SIG-M5 treated with dmso at 0.1 percent for 504 hours (cell line): ENCODE measurements at regions not wholly inside any gene's neighbourhood (a gene's known extent, or its start where the extent isn't known, plus 50 kb on each side); places are given as distances from the start of the nearest gene placed in this dataset.
"Not testable (repeated sequence)": the region's sequence is repeated elsewhere in the genome, so short reads cannot be mapped to it uniquely, and the experiment has no call there.

ENCODE experiments used
- DNase-seq: peaks from one replicate; lab custom pipeline; 2025; ENCODE audit not compliant: unreplicated experiment; lab: John Stamatoyannopoulos, UW

- DNase-seq: no peak
Measured at GRCh38 chr10:32142646-32143045, 86.4 kb upstream of the KIF5B start.

- no peak for DNase-seq
Measured at GRCh38 chr10:32141018-32141807, 85.0 kb upstream of the KIF5B start.

- DNase-seq: no peak
Measured at GRCh38 chr10:32140403-32140802, 84.2 kb upstream of the KIF5B start.

GRCh38 chr10:32139223-32140073, 83.2 kb upstream of the KIF5B start:
- DNase-seq: peak; percentile 78

- not testable (repeated sequence) for DNase-seq
Measured at GRCh38 chr10:32136927-32137326, 80.7 kb upstream of the KIF5B start.

GRCh38 chr10:32135796-32136195, 79.6 kb upstream of the KIF5B start:
- not testable (repeated sequence) for DNase-seq

GRCh38 chr10:32132357-32132946, 76.2 kb upstream of the KIF5B start:
- DNase-seq: no peak

GRCh38 chr10:32131388-32131787, 75.2 kb upstream of the KIF5B start:
- DNase-seq: no peak

GRCh38 chr10:32130788-32131187, 74.6 kb upstream of the KIF5B start:
- DNase-seq: no peak

- no peak for DNase-seq
Measured at GRCh38 chr10:32125023-32125422, 68.8 kb upstream of the KIF5B start.

- DNase-seq: no peak
Measured at GRCh38 chr10:32123021-32123420, 66.8 kb upstream of the KIF5B start.

- DNase-seq: no peak
Measured at GRCh38 chr10:32121648-32122047, 65.4 kb upstream of the KIF5B start.

GRCh38 chr10:32120147-32120546, 63.9 kb upstream of the KIF5B start:
- no peak for DNase-seq

- DNase-seq: no peak
Measured at GRCh38 chr10:32114508-32114907, 58.3 kb upstream of the KIF5B start.

GRCh38 chr10:32112055-32112454, 55.8 kb upstream of the KIF5B start:
- DNase-seq: no peak

GRCh38 chr10:32111585-32111984, 55.4 kb upstream of the KIF5B start:
- no peak for DNase-seq

GRCh38 chr10:32110790-32111189, 54.6 kb upstream of the KIF5B start:
- DNase-seq: no peak

GRCh38 chr10:32109603-32110002, 53.4 kb upstream of the KIF5B start:
- DNase-seq: no peak
